Liver (tissue), 3 donors: ENCODE measurements at regions not wholly inside any gene's neighbourhood (a gene's known extent, or its start where the extent isn't known, plus 50 kb on each side); places are given as distances from the start of the nearest gene placed in this dataset.

ENCODE experiments used
- CTCF ChIP-seq: fragments of 150-350 bp; IDR thresholded peaks from 2 replicates; pipeline ENCODE4 v1.5.1; 2017; ENCODE audit warnings: improper control_type of control experiment, low read depth, low read length; ENCODE audit not compliant: missing input control
- GABPA ChIP-seq, 2 donors: IDR thresholded peaks in 1 of 2; conservative IDR thresholded peaks in 1 of 2; 2 replicates each; pipeline ENCODE4 v1.6.1; 2016; ENCODE audit warnings: antibody characterized with exemption in 2 of 2, mild to moderate bottlenecking in 1 of 2, moderate library complexity in 1 of 2
- HNF4G ChIP-seq: IDR thresholded peaks from 2 replicates; pipeline ENCODE4 v1.6.1; 2016; ENCODE audit warnings: antibody characterized with exemption
- JUND ChIP-seq, 2 donors: IDR thresholded peaks; 2 replicates each; pipeline ENCODE4 v1.6.1; 2016; ENCODE audit warnings: antibody characterized with exemption in 2 of 2
- MAX ChIP-seq: IDR thresholded peaks from 2 replicates; pipeline ENCODE4 v1.6.1; 2016; ENCODE audit warnings: antibody characterized with exemption
- YY1 ChIP-seq: IDR thresholded peaks from 2 replicates; pipeline ENCODE4 v1.6.1; 2016; ENCODE audit warnings: antibody characterized with exemption, mild to moderate bottlenecking
- ZBTB33 ChIP-seq: IDR thresholded peaks from 2 replicates; pipeline ENCODE4 v1.6.1; 2016; ENCODE audit warnings: antibody characterized with exemption
- donor health status: healthy.
- donor health status: healthy.

GRCh38 chr18:64490207-64490606 lies 341.3 kb upstream of the LINC00305 start:
- TF ChIP-seq MAX = no peak
- no peak for TF ChIP-seq CTCF
- TF ChIP-seq ZBTB33 = no peak
- TF ChIP-seq GABPA (IDR thresholded peaks at IDR 0.05 in 1 of 2, conservative IDR thresholded peaks at IDR 0.05 in 1 of 2) = no peak
- no peak for TF ChIP-seq JUND (IDR thresholded peaks at IDR 0.05)
- no peak for TF ChIP-seq HNF4G
- no peak for TF ChIP-seq YY1
